ENCODE measurements at regions not wholly inside any gene's neighbourhood (a gene's known extent, or its start where the extent isn't known, plus 50 kb on each side); places are given as distances from the start of the nearest gene placed in this dataset.

DNA sequence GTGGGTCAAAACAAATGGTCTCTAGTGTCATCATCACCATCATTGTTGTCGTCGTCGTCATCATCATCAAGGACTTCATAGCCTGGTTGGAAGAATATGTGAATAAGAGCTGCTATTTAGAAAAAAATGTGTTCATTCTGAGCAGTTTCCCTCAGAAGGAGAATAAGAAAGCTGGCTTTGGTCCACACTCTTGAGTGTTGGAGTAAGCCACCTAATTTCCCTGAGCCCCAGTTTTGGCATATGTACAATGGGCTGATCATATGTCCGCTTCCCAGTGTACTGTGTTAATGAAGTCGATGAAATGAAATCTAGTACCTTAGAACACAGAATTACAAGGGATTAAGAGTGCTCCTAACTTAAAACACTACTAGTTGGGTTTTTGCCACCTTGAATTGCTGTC, 545.5 kb downstream of the CCDC171 start:
- no peak for TF ChIP-seq CTCF (conservative IDR thresholded peaks at IDR 0.05)
- TF ChIP-seq ZFX (IDR thresholded peaks at IDR 0.05) = no peak
